WTC11 (cell line): ENCODE measurements at regions not wholly inside any gene's neighbourhood (a gene's known extent, or its start where the extent isn't known, plus 50 kb on each side); places are given as distances from the start of the nearest gene placed in this dataset.

Source experiments
- ATAC-seq: fragments of 200-7000 bp; cut with Tn5 transposase; 2 replicates; pipeline ENCODE4 v1.10.0; 2021; ENCODE audit warnings: mild to moderate bottlenecking, moderate library complexity
- CTCF ChIA-PET: fragments of 300-600 bp; sonication (Branson Sonifier 250); formaldehyde crosslinking; loops from one replicate; lab custom pipeline; 2021; ENCODE audit warnings: antibody characterized with exemption; lab: Charles Lee
- POLR2A ChIA-PET: fragments of 350-600 bp; sonication (Branson Sonifier 250); formaldehyde crosslinking; loops from one replicate; lab custom pipeline; 2021; ENCODE audit warnings: antibody characterized with exemption; lab: Charles Lee
- DNase-seq: peaks from one replicate; pipeline ENCODE4 v3.0.0; 2021; ENCODE audit warnings: low spot score
- H3K27ac Mint-ChIP-seq: 2 replicates; pipeline ENCODE4 v1.8.0; 2021; ENCODE audit warnings: mixed read lengths
- H3K27me3 Mint-ChIP-seq: 2 replicates; pipeline ENCODE4 v1.8.0; 2021; ENCODE audit warnings: low read depth, mild to moderate bottlenecking, moderate library complexity, mixed read lengths
- H3K36me3 Mint-ChIP-seq: 2 replicates; pipeline ENCODE4 v1.8.0; 2021; ENCODE audit warnings: mixed read lengths
- H3K4me1 Mint-ChIP-seq: 2 replicates; pipeline ENCODE4 v1.8.0; 2022; ENCODE audit warnings: mixed read lengths
- H3K4me3 Mint-ChIP-seq: 2 replicates; pipeline ENCODE4 v1.8.0; 2021; ENCODE audit warnings: mild to moderate bottlenecking, moderate library complexity, mixed read lengths
- H3K9me3 Mint-ChIP-seq: 2 replicates; pipeline ENCODE4 v1.8.0; 2021; ENCODE audit warnings: mixed read lengths
- CBFB ChIP-seq: sonication (generic); formaldehyde crosslinking; IDR thresholded peaks from 2 replicates; pipeline ENCODE4 v1.8.1; 2022; ENCODE audit warnings: mild to moderate bottlenecking, low read depth, missing genetic modification reagents
- CREM ChIP-seq: sonication (generic); formaldehyde crosslinking; IDR thresholded peaks from 2 replicates; pipeline ENCODE4 v1.8.1; 2022; ENCODE audit warnings: mild to moderate bottlenecking, missing genetic modification reagents, moderate library complexity
- ELF4 ChIP-seq: sonication (generic); formaldehyde crosslinking; IDR thresholded peaks from 2 replicates; pipeline ENCODE4 v1.8.1; 2022; ENCODE audit warnings: low read depth, mild to moderate bottlenecking, moderate library complexity, missing genetic modification reagents
- JUN ChIP-seq: sonication (generic); formaldehyde crosslinking; IDR thresholded peaks from 2 replicates; pipeline ENCODE4 v1.8.0; 2023; ENCODE audit warnings: mild to moderate bottlenecking, missing genetic modification reagents
- NR3C1 ChIP-seq: sonication (generic); formaldehyde crosslinking; conservative IDR thresholded peaks from 2 replicates; pipeline ENCODE4 v1.8.1; 2023; ENCODE audit warnings: low read depth, mild to moderate bottlenecking, missing genetic modification reagents
- RELA ChIP-seq: sonication (generic); formaldehyde crosslinking; IDR thresholded peaks from 2 replicates; pipeline ENCODE4 v1.8.1; 2022; ENCODE audit warnings: missing genetic modification reagents, mild to moderate bottlenecking, borderline replicate concordance
- SMAD3 ChIP-seq: sonication (generic); formaldehyde crosslinking; IDR thresholded peaks from 2 replicates; pipeline ENCODE4 v1.8.0; 2022; ENCODE audit warnings: missing genetic modification reagents, mild to moderate bottlenecking, borderline replicate concordance
- SMAD4 ChIP-seq: sonication (generic); formaldehyde crosslinking; IDR thresholded peaks from 2 replicates; pipeline ENCODE4 v1.8.0; 2022; ENCODE audit warnings: mild to moderate bottlenecking, missing genetic modification reagents
- TEAD1 ChIP-seq: sonication (generic); formaldehyde crosslinking; IDR thresholded peaks from 2 replicates; pipeline ENCODE4 v1.8.0; 2022; ENCODE audit warnings: mild to moderate bottlenecking, missing genetic modification reagents
- ZNF232 ChIP-seq: sonication (generic); formaldehyde crosslinking; IDR thresholded peaks from 2 replicates; pipeline ENCODE4 v1.8.0; 2022; ENCODE audit warnings: mild to moderate bottlenecking, missing genetic modification reagents
- ZNF416 ChIP-seq: fragments of 250-450 bp; sonication (Bioruptor Pico); IDR thresholded peaks from 2 replicates; pipeline ENCODE4 v1.9.0; 2021; ENCODE audit warnings: mild to moderate bottlenecking, inconsistent platforms
- TF ChIP-seq, protein P1 (sequence below): fragments of 200-600 bp; IDR thresholded peaks from 2 replicates; pipeline ENCODE4 v1.8.0; 2022; ENCODE audit warnings: antibody characterized with exemption
- TF ChIP-seq, protein P2 (sequence below): sonication (generic); formaldehyde crosslinking; IDR thresholded peaks from 2 replicates; pipeline ENCODE4 v1.8.1; 2022; ENCODE audit warnings: mild to moderate bottlenecking, moderate library complexity, missing genetic modification reagents
- TF ChIP-seq, protein P3 (sequence below): fragments of 250-450 bp; sonication (Bioruptor Pico); IDR thresholded peaks from 2 replicates; pipeline ENCODE4 v1.8.0; 2021; ENCODE audit warnings: mild to moderate bottlenecking
- TF ChIP-seq, protein P4 (sequence below): fragments of 250-450 bp; sonication (Bioruptor Pico); IDR thresholded peaks from 2 replicates; pipeline ENCODE4 v1.9.0; 2021; ENCODE audit warnings: mild to moderate bottlenecking
- TF ChIP-seq, protein P5 (sequence below): sonication (generic); formaldehyde crosslinking; conservative IDR thresholded peaks from 2 replicates; pipeline ENCODE4 v1.8.1; 2022; ENCODE audit warnings: mild to moderate bottlenecking, missing genetic modification reagents
- TF ChIP-seq, protein P6 (sequence below): sonication (generic); formaldehyde crosslinking; conservative IDR thresholded peaks from 2 replicates; pipeline ENCODE4 v1.8.1; 2023; ENCODE audit warnings: mild to moderate bottlenecking, low read depth, missing genetic modification reagents, moderate library complexity
- TF ChIP-seq, protein P7 (sequence below): sonication (generic); formaldehyde crosslinking; IDR thresholded peaks from 2 replicates; pipeline ENCODE4 v1.8.0; 2022; ENCODE audit warnings: mild to moderate bottlenecking, missing genetic modification reagents

DNA sequence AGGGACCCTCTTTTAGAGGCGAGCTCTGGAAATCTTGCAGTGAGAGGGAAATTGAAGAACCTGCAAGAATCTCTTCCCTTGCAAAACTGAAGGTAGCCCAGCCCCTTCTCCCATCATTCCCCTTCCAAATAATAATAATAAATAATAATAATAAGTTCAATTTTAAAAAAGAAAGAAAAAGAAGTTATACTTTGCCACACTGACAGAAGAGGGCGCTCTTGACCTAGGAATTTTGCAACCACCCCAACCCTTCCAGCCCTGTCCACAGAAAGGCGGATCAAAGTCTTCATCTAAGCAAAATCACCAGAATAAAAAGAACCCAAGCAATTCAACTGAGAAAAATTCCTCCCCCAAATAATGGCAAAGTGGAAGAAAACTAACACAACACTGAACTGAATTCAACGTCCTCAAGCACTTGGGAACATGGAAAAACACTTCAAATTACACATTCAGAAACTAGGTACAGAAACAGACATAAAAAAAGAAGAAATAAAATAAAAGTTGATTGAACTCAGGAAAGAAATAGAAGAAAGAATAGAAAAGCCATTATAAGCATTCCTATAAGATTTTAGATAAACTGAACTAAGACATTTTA is 98.9 kb upstream of the GLS start:
- peaks cover 23% of the 10 kb centered on the region for H3K36me3 Mint-ChIP-seq
- peak; percentile 41 for DNase-seq
- TF ChIP-seq JUN (CRISPR knock-in tag), result no peak
- TF ChIP-seq, protein P1, sequence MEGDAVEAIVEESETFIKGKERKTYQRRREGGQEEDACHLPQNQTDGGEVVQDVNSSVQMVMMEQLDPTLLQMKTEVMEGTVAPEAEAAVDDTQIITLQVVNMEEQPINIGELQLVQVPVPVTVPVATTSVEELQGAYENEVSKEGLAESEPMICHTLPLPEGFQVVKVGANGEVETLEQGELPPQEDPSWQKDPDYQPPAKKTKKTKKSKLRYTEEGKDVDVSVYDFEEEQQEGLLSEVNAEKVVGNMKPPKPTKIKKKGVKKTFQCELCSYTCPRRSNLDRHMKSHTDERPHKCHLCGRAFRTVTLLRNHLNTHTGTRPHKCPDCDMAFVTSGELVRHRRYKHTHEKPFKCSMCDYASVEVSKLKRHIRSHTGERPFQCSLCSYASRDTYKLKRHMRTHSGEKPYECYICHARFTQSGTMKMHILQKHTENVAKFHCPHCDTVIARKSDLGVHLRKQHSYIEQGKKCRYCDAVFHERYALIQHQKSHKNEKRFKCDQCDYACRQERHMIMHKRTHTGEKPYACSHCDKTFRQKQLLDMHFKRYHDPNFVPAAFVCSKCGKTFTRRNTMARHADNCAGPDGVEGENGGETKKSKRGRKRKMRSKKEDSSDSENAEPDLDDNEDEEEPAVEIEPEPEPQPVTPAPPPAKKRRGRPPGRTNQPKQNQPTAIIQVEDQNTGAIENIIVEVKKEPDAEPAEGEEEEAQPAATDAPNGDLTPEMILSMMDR, result peak; percentile 77
- CTCF ChIA-PET, result interaction anchor here (0.8 to 2.1 kb wide), 7 partner anchors 10 to 187 kb away, joined by 3 to 5 read pairs (median 3); no protein-coding TSS in a partner anchor
- no peak overlapping the region for H3K4me3 Mint-ChIP-seq
- peaks cover 38% of the 10 kb centered on the region for H3K9me3 Mint-ChIP-seq
- H3K27ac Mint-ChIP-seq, result no peak overlapping the region
- H3K27me3 Mint-ChIP-seq, result no peaks in the 10 kb centered on the region
- H3K4me1 Mint-ChIP-seq, result peaks cover 20% of the 10 kb centered on the region
- peak; percentile 76 for ATAC-seq
- POLR2A ChIA-PET, result no interaction called here

DNA sequence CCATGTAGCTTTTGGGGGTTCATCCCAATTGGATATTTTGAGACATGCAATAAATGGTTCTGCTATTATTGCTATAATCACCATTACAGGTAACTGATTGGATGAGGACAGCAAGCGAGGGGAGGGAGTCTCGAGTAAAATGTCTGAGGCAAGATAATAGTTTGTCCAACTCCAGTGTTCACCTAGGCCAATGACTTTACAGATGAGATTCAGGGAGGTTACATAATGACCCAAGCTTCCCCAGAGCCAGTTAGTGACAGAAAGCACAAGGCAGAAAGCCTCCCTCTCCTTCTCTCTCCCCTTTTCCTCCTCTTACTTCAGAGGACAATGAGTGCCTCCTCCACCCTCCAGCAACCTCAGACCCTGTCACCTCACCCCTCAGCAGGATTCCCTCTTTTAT is 98.4 kb upstream of the GLS start:
- TF ChIP-seq ZNF416 (CRISPR knock-in tag), result no peak
- TF ChIP-seq, protein P2, sequence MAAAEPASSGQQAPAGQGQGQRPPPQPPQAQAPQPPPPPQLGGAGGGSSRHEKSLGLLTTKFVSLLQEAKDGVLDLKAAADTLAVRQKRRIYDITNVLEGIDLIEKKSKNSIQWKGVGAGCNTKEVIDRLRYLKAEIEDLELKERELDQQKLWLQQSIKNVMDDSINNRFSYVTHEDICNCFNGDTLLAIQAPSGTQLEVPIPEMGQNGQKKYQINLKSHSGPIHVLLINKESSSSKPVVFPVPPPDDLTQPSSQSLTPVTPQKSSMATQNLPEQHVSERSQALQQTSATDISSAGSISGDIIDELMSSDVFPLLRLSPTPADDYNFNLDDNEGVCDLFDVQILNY (CRISPR knock-in tag), result no peak
- TF ChIP-seq, protein P3, sequence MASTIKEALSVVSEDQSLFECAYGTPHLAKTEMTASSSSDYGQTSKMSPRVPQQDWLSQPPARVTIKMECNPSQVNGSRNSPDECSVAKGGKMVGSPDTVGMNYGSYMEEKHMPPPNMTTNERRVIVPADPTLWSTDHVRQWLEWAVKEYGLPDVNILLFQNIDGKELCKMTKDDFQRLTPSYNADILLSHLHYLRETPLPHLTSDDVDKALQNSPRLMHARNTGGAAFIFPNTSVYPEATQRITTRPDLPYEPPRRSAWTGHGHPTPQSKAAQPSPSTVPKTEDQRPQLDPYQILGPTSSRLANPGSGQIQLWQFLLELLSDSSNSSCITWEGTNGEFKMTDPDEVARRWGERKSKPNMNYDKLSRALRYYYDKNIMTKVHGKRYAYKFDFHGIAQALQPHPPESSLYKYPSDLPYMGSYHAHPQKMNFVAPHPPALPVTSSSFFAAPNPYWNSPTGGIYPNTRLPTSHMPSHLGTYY (CRISPR knock-in tag), result no peak
- TF ChIP-seq NR3C1 (CRISPR knock-in tag), result no peak
- TF ChIP-seq ZNF232 (CRISPR knock-in tag), result no peak
- TF ChIP-seq, protein P4, sequence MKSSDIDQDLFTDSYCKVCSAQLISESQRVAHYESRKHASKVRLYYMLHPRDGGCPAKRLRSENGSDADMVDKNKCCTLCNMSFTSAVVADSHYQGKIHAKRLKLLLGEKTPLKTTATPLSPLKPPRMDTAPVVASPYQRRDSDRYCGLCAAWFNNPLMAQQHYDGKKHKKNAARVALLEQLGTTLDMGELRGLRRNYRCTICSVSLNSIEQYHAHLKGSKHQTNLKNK (CRISPR knock-in tag), result no peak
- TF ChIP-seq SMAD3, result no peak
- no peak for TF ChIP-seq CBFB (CRISPR knock-in tag)
- no peak for TF ChIP-seq CREM (CRISPR knock-in tag)
- no peak for TF ChIP-seq RELA
- TF ChIP-seq, protein P5, sequence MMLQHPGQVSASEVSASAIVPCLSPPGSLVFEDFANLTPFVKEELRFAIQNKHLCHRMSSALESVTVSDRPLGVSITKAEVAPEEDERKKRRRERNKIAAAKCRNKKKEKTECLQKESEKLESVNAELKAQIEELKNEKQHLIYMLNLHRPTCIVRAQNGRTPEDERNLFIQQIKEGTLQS (CRISPR knock-in tag), result no peak
- TF ChIP-seq, all 79 proteins: peak for 0
- H3K27ac Mint-ChIP-seq, result 0 out of 2 replicates have a peak overlapping the region, but pooled peaks have one; percentile 1
- peaks cover 18% of the 10 kb centered on the region for H3K36me3 Mint-ChIP-seq
- H3K9me3 Mint-ChIP-seq, result peaks cover 32% of the 10 kb centered on the region
- no peaks in the 10 kb centered on the region for H3K27me3 Mint-ChIP-seq
- peak; percentile 24 for ATAC-seq
- CTCF ChIA-PET, result interaction anchor here (1.6 to 2.1 kb wide), 2 partner anchors 9 to 22 kb away, joined by 4 read pairs; no protein-coding TSS in a partner anchor
- peaks cover 21% of the 10 kb centered on the region for H3K4me1 Mint-ChIP-seq
- POLR2A ChIA-PET, result no interaction called here
- no peak for DNase-seq
- no peak overlapping the region for H3K4me3 Mint-ChIP-seq

DNA sequence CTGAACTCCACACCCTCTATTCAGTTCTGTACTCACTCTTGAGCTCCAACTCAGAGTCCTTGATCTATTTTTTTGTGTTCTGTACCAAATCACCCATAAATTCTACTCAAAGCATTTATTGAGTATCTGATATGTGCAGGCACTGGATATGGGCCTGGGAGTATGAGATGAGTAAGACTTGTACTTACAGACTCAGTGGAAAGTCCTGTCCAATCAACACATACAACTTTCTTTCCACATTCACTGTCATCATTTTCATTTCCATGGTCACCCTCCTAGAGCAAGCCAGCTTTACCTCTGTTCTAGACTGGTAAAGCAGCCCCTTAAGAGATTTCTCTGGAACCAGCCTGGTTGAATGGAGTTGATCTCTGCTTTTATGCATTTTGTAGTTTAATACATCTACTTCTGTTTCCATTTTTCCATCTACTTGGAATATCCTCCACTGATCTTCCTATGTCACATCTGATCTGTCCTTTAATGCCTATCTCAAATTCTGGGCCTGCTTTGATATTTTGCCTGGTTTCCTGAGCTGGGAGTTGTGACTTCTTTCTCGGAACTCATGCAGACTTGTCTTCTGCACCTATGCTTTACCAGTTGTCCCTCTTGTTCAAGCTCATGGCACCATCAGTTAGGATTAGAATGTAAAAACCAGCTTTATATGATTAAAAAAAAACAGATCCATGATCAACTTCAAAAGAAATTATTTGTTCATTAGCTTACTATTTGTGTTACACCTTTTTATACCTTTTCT is 96.9 kb upstream of the GLS start:
- peaks cover 5% of the 10 kb centered on the region for H3K36me3 Mint-ChIP-seq
- H3K27me3 Mint-ChIP-seq, result no peaks in the 10 kb centered on the region
- CTCF ChIA-PET, result interaction anchor here (0.6 to 1.0 kb wide), 2 partner anchors 32 to 67 kb away, joined by 3 read pairs; no protein-coding TSS in a partner anchor
- no peak for ATAC-seq
- POLR2A ChIA-PET, result interaction anchor here (0.5 kb wide), 1 partner anchor 9 kb away, joined by 3 read pairs; no protein-coding TSS in a partner anchor
- no peak for DNase-seq
- H3K4me3 Mint-ChIP-seq, result no peak overlapping the region
- peaks cover 21% of the 10 kb centered on the region for H3K4me1 Mint-ChIP-seq
- H3K27ac Mint-ChIP-seq, result no peak overlapping the region
- peaks cover 27% of the 10 kb centered on the region for H3K9me3 Mint-ChIP-seq
- TF ChIP-seq, protein P6, sequence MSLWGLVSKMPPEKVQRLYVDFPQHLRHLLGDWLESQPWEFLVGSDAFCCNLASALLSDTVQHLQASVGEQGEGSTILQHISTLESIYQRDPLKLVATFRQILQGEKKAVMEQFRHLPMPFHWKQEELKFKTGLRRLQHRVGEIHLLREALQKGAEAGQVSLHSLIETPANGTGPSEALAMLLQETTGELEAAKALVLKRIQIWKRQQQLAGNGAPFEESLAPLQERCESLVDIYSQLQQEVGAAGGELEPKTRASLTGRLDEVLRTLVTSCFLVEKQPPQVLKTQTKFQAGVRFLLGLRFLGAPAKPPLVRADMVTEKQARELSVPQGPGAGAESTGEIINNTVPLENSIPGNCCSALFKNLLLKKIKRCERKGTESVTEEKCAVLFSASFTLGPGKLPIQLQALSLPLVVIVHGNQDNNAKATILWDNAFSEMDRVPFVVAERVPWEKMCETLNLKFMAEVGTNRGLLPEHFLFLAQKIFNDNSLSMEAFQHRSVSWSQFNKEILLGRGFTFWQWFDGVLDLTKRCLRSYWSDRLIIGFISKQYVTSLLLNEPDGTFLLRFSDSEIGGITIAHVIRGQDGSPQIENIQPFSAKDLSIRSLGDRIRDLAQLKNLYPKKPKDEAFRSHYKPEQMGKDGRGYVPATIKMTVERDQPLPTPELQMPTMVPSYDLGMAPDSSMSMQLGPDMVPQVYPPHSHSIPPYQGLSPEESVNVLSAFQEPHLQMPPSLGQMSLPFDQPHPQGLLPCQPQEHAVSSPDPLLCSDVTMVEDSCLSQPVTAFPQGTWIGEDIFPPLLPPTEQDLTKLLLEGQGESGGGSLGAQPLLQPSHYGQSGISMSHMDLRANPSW (CRISPR knock-in tag), result no peak
- TF ChIP-seq TEAD1 (CRISPR knock-in tag) (no peak), SMAD4 (CRISPR knock-in tag) (no peak), ELF4 (CRISPR knock-in tag) (no peak)
- TF ChIP-seq, protein P7, sequence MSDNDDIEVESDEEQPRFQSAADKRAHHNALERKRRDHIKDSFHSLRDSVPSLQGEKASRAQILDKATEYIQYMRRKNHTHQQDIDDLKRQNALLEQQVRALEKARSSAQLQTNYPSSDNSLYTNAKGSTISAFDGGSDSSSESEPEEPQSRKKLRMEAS (CRISPR knock-in tag), result no peak
- TF ChIP-seq, protein P3 (CRISPR knock-in tag), result no peak
